ENCODE measurements at regions not wholly inside any gene's neighbourhood (a gene's known extent, or its start where the extent isn't known, plus 50 kb on each side); places are given as distances from the start of the nearest gene placed in this dataset.

DNA sequence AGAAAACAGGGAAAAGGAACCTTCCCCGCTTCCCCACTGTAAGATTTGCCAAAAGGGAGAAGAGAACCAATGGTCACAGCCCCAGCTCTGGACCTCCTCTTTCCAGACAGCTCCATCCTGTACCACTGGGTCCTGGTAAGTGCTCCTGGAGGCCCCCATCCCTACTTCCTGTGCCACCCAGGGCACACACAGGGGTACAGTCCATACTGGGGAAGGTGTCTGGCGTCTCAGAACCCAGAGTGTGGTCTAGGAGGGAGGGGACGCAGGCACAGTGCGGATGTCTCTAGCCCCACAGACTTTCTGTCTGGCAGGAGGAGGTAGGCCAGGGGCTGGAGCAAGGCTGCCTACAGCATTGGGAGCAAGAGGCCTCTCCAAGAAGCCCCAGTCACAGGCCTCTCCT, 213.3 kb upstream of the IGFBP3 start:
- POLR2A ChIA-PET (ENCODE audit: partially characterized antibody), result no interaction called here
- no peaks in the 10 kb centered on the region for H3K79me2 ChIP-seq (ENCODE audit: control insufficient read depth in 1 of 2, insufficient read depth in 2 of 2, low read length in 2 of 2)
- no peak overlapping the region for H3K18ac ChIP-seq (ENCODE audit: extremely low read depth, low read length)
- CTCF ChIA-PET (ENCODE audit: partially characterized antibody), result interaction anchor here (0.5 to 3.0 kb wide), 4 partner anchors 212 to 1182 kb away, joined by 4 to 20 read pairs (median 7); partner anchors contain the start of gene IGFBP3
- H2BK120ac ChIP-seq (replicated peaks; ENCODE audit: low read depth, low read length), result no peak overlapping the region
- no peak overlapping the region for H2AK5ac ChIP-seq (ENCODE audit: low read depth, low read length)
- no peak overlapping the region for H4K5ac ChIP-seq (ENCODE audit: insufficient read length, low read depth, low read length)
- no peaks in the 10 kb centered on the region for H3K36me3 ChIP-seq (ENCODE audit: control insufficient read depth in 2 of 4, insufficient read depth in 4 of 4, low read length in 3 of 4)
- no peak overlapping the region for H3K27ac ChIP-seq (ENCODE audit: low read depth, low read length)
- H3K56ac ChIP-seq (replicated peaks; ENCODE audit: insufficient read length, low read depth, low read length), result no peak overlapping the region
- H3K4me2 ChIP-seq (ENCODE audit: insufficient read depth in 1 of 2, low read depth in 2 of 2, low read length in 2 of 2), result no peak overlapping the region
- no peaks in the 10 kb centered on the region for H3K79me1 ChIP-seq (ENCODE audit: low read depth, low read length)
- H4K91ac ChIP-seq (replicated peaks; ENCODE audit: insufficient read length, low read length), result no peak overlapping the region
- H2BK15ac ChIP-seq (ENCODE audit: low read length), result no peak overlapping the region
- TF ChIP-seq, protein P1, sequence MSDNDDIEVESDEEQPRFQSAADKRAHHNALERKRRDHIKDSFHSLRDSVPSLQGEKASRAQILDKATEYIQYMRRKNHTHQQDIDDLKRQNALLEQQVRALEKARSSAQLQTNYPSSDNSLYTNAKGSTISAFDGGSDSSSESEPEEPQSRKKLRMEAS (IDR thresholded peaks at IDR 0.05), result no peak
- TF ChIP-seq GTF2F1 (IDR thresholded peaks at IDR 0.05; ENCODE audit: borderline replicate concordance, low read depth, low read length) (no peak), TAF7 (optimal IDR thresholded peaks at IDR 0.05; ENCODE audit: borderline replicate concordance, low read depth, low read length) (no peak), MAFK (IDR thresholded peaks at IDR 0.05; ENCODE audit: low read depth, low read length) (no peak), CTBP2 (IDR thresholded peaks at IDR 0.05; ENCODE audit: borderline replicate concordance, insufficient read depth, insufficient read length, low read length) (no peak), JUND (IDR thresholded peaks at IDR 0.05; ENCODE audit: low read length) (no peak), TBP (IDR thresholded peaks at IDR 0.05; ENCODE audit: low read depth, low read length) (no peak)
- no peak overlapping the region for H2AFZ ChIP-seq (ENCODE audit: low read length)
- no peak for FAIRE-seq
- H4K20me1 ChIP-seq (replicated peaks in 1 of 2; ENCODE audit: control insufficient read depth in 1 of 2, insufficient read depth in 2 of 2, low read length in 2 of 2), result no peaks in the 10 kb centered on the region
- no peak overlapping the region for H3K23ac ChIP-seq (ENCODE audit: insufficient read length)
- H3K9me3 ChIP-seq (ENCODE audit: insufficient read depth in 2 of 2, low read depth in 1 of 2, low read length in 1 of 2), result no peaks in the 10 kb centered on the region
- H3K4me3 ChIP-seq (ENCODE audit: extremely low read depth in 1 of 4, insufficient read depth in 2 of 4, low read depth in 3 of 4, low read length in 4 of 4), result no peak overlapping the region
- no peak overlapping the region for H4K8ac ChIP-seq (ENCODE audit: extremely low read depth, insufficient read depth, low read length)
- H3K23me2 ChIP-seq (ENCODE audit: low read depth, low read length), result no peaks in the 10 kb centered on the region; the same call in 1 of the 2 replicates
- no peak for DNase-seq (ENCODE audit: low read depth in 1 of 2, low spot score in 2 of 2)
- H2BK5ac ChIP-seq (ENCODE audit: low read depth, low read length), result no peak overlapping the region
- WGBS, 2 experiments (ENCODE audit: extremely low coverage in 1 of 2, insufficient coverage in 1 of 2, insufficient read length in 1 of 2, insufficient replicate concordance in 2 of 2, low coverage in 1 of 2, low lambda C conversion rate in 2 of 2, missing lambda C conversion rate in 1 of 2), result 89% methylated on average over 4 of the region's 4 CpGs; no CpG with 5 or more reads in 1 of the 2 experiments
- peaks cover 0 to 2% (median 0%) of the 10 kb centered on the region in 4 experiments; a peak in 2 of 7 replicates for H3K4me1 ChIP-seq (replicated peaks in 1 of 4; ENCODE audit: control insufficient read depth in 3 of 4, insufficient read depth in 4 of 4, low read length in 3 of 4)
- no peak overlapping the region for H3K9ac ChIP-seq (replicated peaks in 1 of 4; ENCODE audit: extremely low read depth in 1 of 4, low read depth in 3 of 4, low read length in 3 of 4)
- H2BK12ac ChIP-seq (ENCODE audit: low read depth, low read length), result no peak overlapping the region
- no peak overlapping the region for H3K4ac ChIP-seq (replicated peaks; ENCODE audit: insufficient read length, low read depth, low read length)
- H3K14ac ChIP-seq (ENCODE audit: insufficient read length), result no peak overlapping the region
- H2BK20ac ChIP-seq (ENCODE audit: low read length), result no peak overlapping the region
- no peaks in the 10 kb centered on the region for H3K27me3 ChIP-seq (replicated peaks in 1 of 4; ENCODE audit: control insufficient read depth in 3 of 4, extremely low read depth in 1 of 4, insufficient read depth in 3 of 4, low read length in 3 of 4)

Data from H1 (cell line).